HepG2 (cell line): ENCODE measurements at regions not wholly inside any gene's neighbourhood (a gene's known extent, or its start where the extent isn't known, plus 50 kb on each side); places are given as distances from the start of the nearest gene placed in this dataset.

ENCODE experiments used
- ATAC-seq: fragments of 200-7000 bp; cut with Tn5 transposase; 3 replicates; pipeline ENCODE4 v1.9.1; 2020; ENCODE audit warnings: mild to moderate bottlenecking, moderate library complexity
- BruUV-seq: library from RNA; stranded (reverse); fragments of 400-500 nt; replicated peaks from 2 replicates; lab custom pipeline; 2021; lab: Mats Ljungman, UMichigan
- CTCF ChIA-PET: fragments of 300-600 bp; formaldehyde crosslinking; extraction: SDS; loops from one replicate; lab custom pipeline; 2021; ENCODE audit warnings: low total read pairs, inconsistent platforms, low intra/inter-chr PET ratio; lab: Yijun Ruan, JAX
- POLR2A ChIA-PET: fragments of 350-600 bp; sonication (Branson Sonifier 250); formaldehyde crosslinking; loops from one replicate; lab custom pipeline; 2020; ENCODE audit warnings: antibody characterized with exemption, inconsistent platforms; lab: Yijun Ruan, JAX
- DNase-seq: peaks from one replicate; pipeline ENCODE4 v3.0.0-alpha.2; 2015; ENCODE audit warnings: low spot score
- FAIRE-seq: peaks from 3 replicates; lab custom pipeline; 2011; peaks lifted over from hg19 to GRCh38; lab: Jason Lieb, UNC
- H2AFZ ChIP-seq: one replicate; pipeline ENCODE4 v1.6.1; 2011; ENCODE audit warnings: low read length, inconsistent platforms
- H3K27ac ChIP-seq: fragments of 300-600 bp; 3 replicates; pipeline ENCODE4 v1.8.0; 2011; ENCODE audit warnings: mixed run types, mild to moderate bottlenecking, mixed read lengths, low read length, inconsistent platforms; ENCODE audit not compliant: insufficient read depth; ENCODE audit errors: extremely low read length
- H3K27me3 ChIP-seq, 2 experiments: fragments of 200-600 bp in 1 of 2; 2 replicates in 1 of 2; 3 replicates in 1 of 2; pipeline versions ENCODE4 v1.6.0 to v1.8.0; 2011; ENCODE audit warnings: low read length in 2 of 2, mild to moderate bottlenecking in 2 of 2, moderate library complexity in 2 of 2, inconsistent platforms in 1 of 2; ENCODE audit not compliant: insufficient read depth in 2 of 2, control insufficient read depth in 1 of 2
- H3K36me3 ChIP-seq, 2 experiments: fragments of 200-600 bp in 1 of 2; replicated peaks in 1 of 2; 2 replicates in 1 of 2; 3 replicates in 1 of 2; pipeline versions ENCODE4 v1.5.1 to v1.8.0; 2011; ENCODE audit warnings: low read length in 2 of 2, inconsistent platforms in 1 of 2; ENCODE audit not compliant: insufficient read depth in 2 of 2, control insufficient read depth in 1 of 2
- H3K4me1 ChIP-seq: 2 replicates; pipeline ENCODE4 v1.5.1; 2012; ENCODE audit warnings: low read length, inconsistent platforms; ENCODE audit not compliant: insufficient read depth
- H3K4me2 ChIP-seq: 2 replicates; pipeline ENCODE4 v1.6.0; 2011; ENCODE audit warnings: low read depth, low read length, inconsistent platforms
- H3K4me3 ChIP-seq, 3 experiments: fragments of 200-600 bp in 1 of 3; sonication (generic), shearing (Covaris generic) in 1 of 3; replicated peaks in 1 of 3; 2 replicates each; pipeline ENCODE4 v1.5.1; 2011 to 2016; ENCODE audit warnings: low read length in 3 of 3, inconsistent platforms in 2 of 3, low read depth in 2 of 3, mild to moderate bottlenecking in 2 of 3, control low read depth in 1 of 3, mixed read lengths in 1 of 3; ENCODE audit not compliant: insufficient read depth in 1 of 3
- H3K79me2 ChIP-seq: one replicate; pipeline ENCODE4 v1.6.1; 2011; ENCODE audit warnings: low read length, inconsistent platforms; ENCODE audit not compliant: insufficient read depth
- H3K9ac ChIP-seq: 2 replicates; pipeline ENCODE4 v1.6.0; 2011; ENCODE audit warnings: mild to moderate bottlenecking, low read depth, low read length, inconsistent platforms; ENCODE audit not compliant: insufficient read depth
- H3K9me3 ChIP-seq: 2 replicates; pipeline ENCODE4 v1.5.1; 2012; ENCODE audit warnings: mild to moderate bottlenecking, low read length
- H4K20me1 ChIP-seq: 2 replicates; pipeline ENCODE4 v1.6.0; 2011; ENCODE audit warnings: inconsistent platforms, mild to moderate bottlenecking, low read length, moderate library complexity; ENCODE audit not compliant: insufficient read depth
- ATM ChIP-seq: fragments of 450-650 bp; IDR thresholded peaks from 2 replicates; pipeline ENCODE4 v1.7.1; 2017; ENCODE audit warnings: mild to moderate bottlenecking, borderline replicate concordance
- HIVEP1 ChIP-seq: sonication (generic); formaldehyde crosslinking; IDR thresholded peaks from 2 replicates; pipeline ENCODE4 v1.4.0; 2020; ENCODE audit warnings: mild to moderate bottlenecking, missing genetic modification reagents
- HNRNPK ChIP-seq: fragments of 200-400 bp; formaldehyde crosslinking; IDR thresholded peaks from 2 replicates; pipeline ENCODE4 v1.6.1; 2018; ENCODE audit warnings: low read length, low read depth, moderate library complexity, mild to moderate bottlenecking; ENCODE audit not compliant: poor library complexity, severe bottlenecking
- NBN ChIP-seq: fragments of 450-650 bp; conservative IDR thresholded peaks from 2 replicates; pipeline ENCODE4 v1.6.1; 2017
- PCBP1 ChIP-seq: fragments of 200-400 bp; formaldehyde crosslinking; IDR thresholded peaks from 2 replicates; pipeline ENCODE4 v1.6.1; 2017; ENCODE audit warnings: mild to moderate bottlenecking, low read depth, low read length, borderline replicate concordance
- SRSF9 ChIP-seq: fragments of 200-400 bp; formaldehyde crosslinking; IDR thresholded peaks from 2 replicates; pipeline ENCODE4 v1.6.1; 2018; ENCODE audit warnings: borderline replicate concordance, mild to moderate bottlenecking, low read depth, low read length; ENCODE audit not compliant: insufficient read depth, poor library complexity, severe bottlenecking
- U2AF2 ChIP-seq: fragments of 200-400 bp; formaldehyde crosslinking; IDR thresholded peaks from 2 replicates; pipeline ENCODE4 v1.6.1; 2017; ENCODE audit warnings: low read depth, mild to moderate bottlenecking, low read length
- WGBS: methylation state at CpG from one replicate; pipeline ENCODE4 v1.1.6; 2017; ENCODE audit warnings: low lambda C conversion rate; 5-methylcytosine and 5-hydroxymethylcytosine counted together
- in situ Hi-C: cut with HindIII; loops from 2 replicates; pipeline ENCODE4 v1.10.0; 2017; ENCODE audit warnings: low pct_unique_long_range_greater_than_20kb; ENCODE audit not compliant: extremely low pct_ligation_motif_present
- intact Hi-C: fragments of 100-400 bp; cut with micrococcal nuclease; formaldehyde crosslinking; loops from one replicate; pipeline ENCODE4 v1.10.0; 2022; ENCODE audit not compliant: unreplicated experiment
- TF ChIP-seq, protein P1 (sequence below): sonication (generic); formaldehyde crosslinking; IDR thresholded peaks from 2 replicates; pipeline ENCODE4 v1.4.0; 2020; ENCODE audit warnings: missing genetic modification reagents

DNA sequence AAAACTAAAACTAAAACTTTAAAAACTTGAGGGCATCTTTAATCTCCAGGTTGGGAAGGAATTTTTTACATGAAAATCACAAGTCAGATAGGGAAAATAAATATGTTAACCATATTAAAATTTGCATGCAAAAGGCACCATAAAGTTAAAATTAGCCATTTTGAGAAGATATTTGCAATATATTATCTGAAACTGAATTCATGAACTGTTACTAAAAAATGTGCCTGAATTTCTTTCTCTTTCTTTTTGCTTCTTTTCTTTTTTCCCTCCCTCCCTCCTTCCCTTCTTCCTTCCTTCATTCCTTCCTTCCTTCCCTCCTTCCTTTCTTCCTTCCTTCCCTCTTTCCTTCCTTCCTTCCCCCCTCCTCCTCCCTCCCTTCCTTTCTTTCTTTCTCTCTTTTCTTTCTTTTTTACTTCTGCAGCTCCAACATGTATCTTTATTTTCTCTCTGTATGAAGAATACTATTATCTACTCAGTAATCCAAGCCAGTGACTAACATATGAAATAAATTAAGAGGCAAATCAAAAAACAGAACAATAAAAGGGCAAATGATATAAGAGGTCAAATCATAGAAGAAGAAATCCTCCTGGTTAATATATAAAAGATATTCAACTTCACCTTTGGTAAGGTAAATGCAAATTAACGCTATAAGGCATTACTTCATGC is 146.0 kb downstream of the BRMS1L start:
- Histone ChIP-seq H3K9me3 (no peaks in the 10 kb centered on the region), H3K27me3 (peaks cover 0 to 2% of the 10 kb centered on the region in 2 experiments; a peak in 1 of 5 replicates), H3K79me2 (no peaks in the 10 kb centered on the region), H2AFZ (no peak overlapping the region), H3K4me3 (no peak overlapping the region), H3K9ac (no peak overlapping the region), H3K4me2 (no peak overlapping the region), H3K4me1 (no peaks in the 10 kb centered on the region), H3K36me3 (no peaks in the 10 kb centered on the region), H4K20me1 (no peaks in the 10 kb centered on the region), H3K27ac (no peak overlapping the region)
- WGBS: 0% methylated on average over 1 of the region's 1 CpG
- ATAC-seq (no peak), DNase-seq (no peak), FAIRE-seq (no peak)
- BruUV-seq: no TSS peak
- POLR2A ChIA-PET: no interaction called here
- peak; percentile 99 for TF ChIP-seq HNRNPK
- no peak for TF ChIP-seq HIVEP1 (CRISPR knock-in tag)
- no peak for TF ChIP-seq ATM
- peak; percentile 82; the same call in 1 of the 2 replicates for TF ChIP-seq U2AF2
- peak; percentile 93; the same call in 1 of the 2 replicates for TF ChIP-seq PCBP1
- TF ChIP-seq, protein P1, sequence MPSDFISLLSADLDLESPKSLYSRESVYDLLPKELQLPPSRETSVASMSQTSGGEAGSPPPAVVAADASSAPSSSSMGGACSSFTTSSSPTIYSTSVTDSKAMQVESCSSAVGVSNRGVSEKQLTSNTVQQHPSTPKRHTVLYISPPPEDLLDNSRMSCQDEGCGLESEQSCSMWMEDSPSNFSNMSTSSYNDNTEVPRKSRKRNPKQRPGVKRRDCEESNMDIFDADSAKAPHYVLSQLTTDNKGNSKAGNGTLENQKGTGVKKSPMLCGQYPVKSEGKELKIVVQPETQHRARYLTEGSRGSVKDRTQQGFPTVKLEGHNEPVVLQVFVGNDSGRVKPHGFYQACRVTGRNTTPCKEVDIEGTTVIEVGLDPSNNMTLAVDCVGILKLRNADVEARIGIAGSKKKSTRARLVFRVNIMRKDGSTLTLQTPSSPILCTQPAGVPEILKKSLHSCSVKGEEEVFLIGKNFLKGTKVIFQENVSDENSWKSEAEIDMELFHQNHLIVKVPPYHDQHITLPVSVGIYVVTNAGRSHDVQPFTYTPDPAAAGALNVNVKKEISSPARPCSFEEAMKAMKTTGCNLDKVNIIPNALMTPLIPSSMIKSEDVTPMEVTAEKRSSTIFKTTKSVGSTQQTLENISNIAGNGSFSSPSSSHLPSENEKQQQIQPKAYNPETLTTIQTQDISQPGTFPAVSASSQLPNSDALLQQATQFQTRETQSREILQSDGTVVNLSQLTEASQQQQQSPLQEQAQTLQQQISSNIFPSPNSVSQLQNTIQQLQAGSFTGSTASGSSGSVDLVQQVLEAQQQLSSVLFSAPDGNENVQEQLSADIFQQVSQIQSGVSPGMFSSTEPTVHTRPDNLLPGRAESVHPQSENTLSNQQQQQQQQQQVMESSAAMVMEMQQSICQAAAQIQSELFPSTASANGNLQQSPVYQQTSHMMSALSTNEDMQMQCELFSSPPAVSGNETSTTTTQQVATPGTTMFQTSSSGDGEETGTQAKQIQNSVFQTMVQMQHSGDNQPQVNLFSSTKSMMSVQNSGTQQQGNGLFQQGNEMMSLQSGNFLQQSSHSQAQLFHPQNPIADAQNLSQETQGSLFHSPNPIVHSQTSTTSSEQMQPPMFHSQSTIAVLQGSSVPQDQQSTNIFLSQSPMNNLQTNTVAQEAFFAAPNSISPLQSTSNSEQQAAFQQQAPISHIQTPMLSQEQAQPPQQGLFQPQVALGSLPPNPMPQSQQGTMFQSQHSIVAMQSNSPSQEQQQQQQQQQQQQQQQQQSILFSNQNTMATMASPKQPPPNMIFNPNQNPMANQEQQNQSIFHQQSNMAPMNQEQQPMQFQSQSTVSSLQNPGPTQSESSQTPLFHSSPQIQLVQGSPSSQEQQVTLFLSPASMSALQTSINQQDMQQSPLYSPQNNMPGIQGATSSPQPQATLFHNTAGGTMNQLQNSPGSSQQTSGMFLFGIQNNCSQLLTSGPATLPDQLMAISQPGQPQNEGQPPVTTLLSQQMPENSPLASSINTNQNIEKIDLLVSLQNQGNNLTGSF (CRISPR knock-in tag): no peak
- peak; percentile 81 for TF ChIP-seq SRSF9
- no peak for TF ChIP-seq NBN
- CTCF ChIA-PET: no interaction called here
- intact Hi-C loops (no loop called here), in situ Hi-C loops (no loop called here)
